ENCODE measurements at regions not wholly inside any gene's neighbourhood (a gene's known extent, or its start where the extent isn't known, plus 50 kb on each side); places are given as distances from the start of the nearest gene placed in this dataset.
A peak's percentile ranks its signal among the peaks of the same experiment; 100 is the strongest.
"Not testable (repeated sequence)": the region's sequence is repeated elsewhere in the genome, so short reads cannot be mapped to it uniquely, and the experiment has no call there.

DNA sequence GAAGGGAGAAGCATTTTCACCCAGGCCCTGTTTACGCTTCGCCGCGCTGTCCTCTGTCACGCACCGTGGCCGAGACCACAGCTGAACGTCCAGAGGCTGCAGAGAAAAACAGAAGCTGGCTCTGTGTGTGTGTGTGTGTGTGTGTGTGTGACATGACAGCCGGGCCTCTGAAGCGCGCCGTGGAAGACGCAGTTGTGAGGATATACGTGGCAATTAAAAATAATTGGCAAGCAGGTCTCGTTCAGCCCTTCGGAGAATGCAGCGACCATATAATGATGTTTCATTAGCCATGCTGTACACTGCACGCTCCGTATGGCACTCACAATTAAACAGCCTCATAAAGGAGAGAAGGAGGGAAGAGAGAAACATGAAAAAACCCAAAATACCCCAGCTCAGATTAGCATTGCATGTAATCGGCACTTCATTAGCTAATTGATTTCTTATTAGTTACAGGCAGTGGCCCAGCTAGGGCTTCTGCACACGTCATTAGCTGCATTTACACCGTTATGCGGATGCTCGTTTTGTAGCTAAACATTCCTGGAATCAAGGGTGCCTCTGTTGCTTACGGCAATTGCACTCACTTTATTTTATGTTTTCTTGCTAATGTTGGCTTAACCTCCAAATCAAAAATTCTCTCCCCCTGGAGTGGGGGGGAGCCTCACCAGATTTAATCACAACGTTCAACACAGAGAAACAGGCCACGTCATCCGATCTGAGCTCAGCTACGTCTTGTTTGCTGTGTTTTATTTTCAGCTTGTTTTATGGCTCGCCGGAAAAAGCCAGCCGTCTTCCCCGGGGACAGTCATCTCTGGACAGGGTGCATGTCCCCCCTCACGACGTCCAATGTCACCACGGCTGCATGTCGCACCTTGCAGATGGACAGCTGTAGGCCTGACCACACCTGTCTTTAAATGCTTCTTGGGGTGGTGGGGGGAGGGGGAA, 74.6 kb upstream of the SHOX start:
- H3K4me3 ChIP-seq (ENCODE audit: low read depth, low read length) = no peak overlapping the region
- DNase-seq (ENCODE audit: low read depth) = no peak
- TF ChIP-seq, protein P1, sequence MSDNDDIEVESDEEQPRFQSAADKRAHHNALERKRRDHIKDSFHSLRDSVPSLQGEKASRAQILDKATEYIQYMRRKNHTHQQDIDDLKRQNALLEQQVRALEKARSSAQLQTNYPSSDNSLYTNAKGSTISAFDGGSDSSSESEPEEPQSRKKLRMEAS (IDR thresholded peaks at IDR 0.05; ENCODE audit: low read depth, low read length) = no peak
- TF ChIP-seq POLR2A (IDR thresholded peaks at IDR 0.05; ENCODE audit: extremely low read depth, insufficient read length) = no peak
- TF ChIP-seq, protein P2, sequence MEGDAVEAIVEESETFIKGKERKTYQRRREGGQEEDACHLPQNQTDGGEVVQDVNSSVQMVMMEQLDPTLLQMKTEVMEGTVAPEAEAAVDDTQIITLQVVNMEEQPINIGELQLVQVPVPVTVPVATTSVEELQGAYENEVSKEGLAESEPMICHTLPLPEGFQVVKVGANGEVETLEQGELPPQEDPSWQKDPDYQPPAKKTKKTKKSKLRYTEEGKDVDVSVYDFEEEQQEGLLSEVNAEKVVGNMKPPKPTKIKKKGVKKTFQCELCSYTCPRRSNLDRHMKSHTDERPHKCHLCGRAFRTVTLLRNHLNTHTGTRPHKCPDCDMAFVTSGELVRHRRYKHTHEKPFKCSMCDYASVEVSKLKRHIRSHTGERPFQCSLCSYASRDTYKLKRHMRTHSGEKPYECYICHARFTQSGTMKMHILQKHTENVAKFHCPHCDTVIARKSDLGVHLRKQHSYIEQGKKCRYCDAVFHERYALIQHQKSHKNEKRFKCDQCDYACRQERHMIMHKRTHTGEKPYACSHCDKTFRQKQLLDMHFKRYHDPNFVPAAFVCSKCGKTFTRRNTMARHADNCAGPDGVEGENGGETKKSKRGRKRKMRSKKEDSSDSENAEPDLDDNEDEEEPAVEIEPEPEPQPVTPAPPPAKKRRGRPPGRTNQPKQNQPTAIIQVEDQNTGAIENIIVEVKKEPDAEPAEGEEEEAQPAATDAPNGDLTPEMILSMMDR (IDR thresholded peaks at IDR 0.05; ENCODE audit: low read depth, low read length) = no peak
- TF ChIP-seq MYC (IDR thresholded peaks at IDR 0.05; ENCODE audit: low read depth, low read length) = no peak

DNA sequence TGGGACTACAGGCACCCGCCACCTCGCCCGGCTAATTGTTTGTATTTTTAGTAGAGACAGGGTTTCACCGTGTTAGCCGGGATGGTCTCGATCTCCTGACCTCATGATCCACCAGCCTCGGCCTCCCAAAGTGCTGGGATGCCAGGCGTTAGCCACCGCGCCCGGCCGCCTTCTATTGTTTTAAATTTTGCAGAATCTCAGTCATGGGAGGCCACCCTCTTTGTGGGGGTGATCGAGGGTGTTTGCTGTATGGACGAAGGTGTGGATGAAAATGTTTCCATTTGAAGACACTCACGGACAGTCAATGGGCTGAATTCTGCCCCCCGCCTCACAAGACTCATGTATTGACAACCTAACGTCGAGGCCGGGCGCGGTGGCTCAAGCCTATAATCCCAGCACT, 73.0 kb upstream of the SHOX start:
- H3K4me3 ChIP-seq (ENCODE audit: low read depth, low read length); DNase-seq (ENCODE audit: low read depth): not testable (repeated sequence)

DNA sequence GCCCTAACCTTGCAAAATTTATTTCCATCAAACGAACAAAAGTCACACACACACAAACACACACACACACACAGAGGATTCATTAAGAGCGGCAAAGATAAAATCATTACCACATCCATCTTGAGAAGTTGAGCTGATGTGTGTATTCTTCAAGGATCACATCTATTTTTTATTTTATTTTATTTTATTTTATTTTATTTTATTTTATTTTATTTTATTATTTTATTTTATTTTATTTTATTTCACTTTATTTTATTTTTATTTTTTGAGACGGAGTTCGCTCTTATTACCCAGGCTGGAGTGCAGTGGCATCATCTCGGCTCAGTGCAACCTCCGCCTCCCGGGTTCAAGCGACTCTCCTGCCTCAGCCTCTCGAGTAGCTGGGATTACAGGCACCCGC, 71.3 kb upstream of the SHOX start:
- not testable (repeated sequence) for DNase-seq (ENCODE audit: low read depth); H3K4me3 ChIP-seq (ENCODE audit: low read depth, low read length)

DNA sequence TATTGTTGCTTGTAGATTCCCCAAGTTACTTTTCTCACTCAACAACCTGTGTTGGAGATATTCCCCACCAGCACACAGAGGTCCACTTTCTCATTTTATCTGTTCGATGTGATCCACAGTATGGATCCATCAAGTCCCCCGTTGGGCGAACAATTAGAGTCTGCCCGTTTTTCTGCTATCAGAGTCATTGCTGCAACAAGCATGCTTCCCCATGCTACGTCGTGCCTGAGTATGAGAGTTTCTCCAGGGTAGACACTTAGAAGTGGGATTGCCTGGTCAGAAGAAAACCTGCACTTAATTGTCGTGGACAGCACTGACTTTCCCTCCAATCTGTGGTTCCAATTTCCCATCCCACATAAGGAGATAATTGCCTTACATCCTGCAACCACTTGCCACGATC, 62.7 kb upstream of the SHOX start:
- no peak for DNase-seq (ENCODE audit: low read depth)
- H3K4me3 ChIP-seq (ENCODE audit: low read depth, low read length) = no peak overlapping the region
- TF ChIP-seq POLR2A (IDR thresholded peaks at IDR 0.05; ENCODE audit: extremely low read depth, insufficient read length) (no peak), MYC (IDR thresholded peaks at IDR 0.05; ENCODE audit: low read depth, low read length) (no peak)
- TF ChIP-seq, protein P1 (IDR thresholded peaks at IDR 0.05; ENCODE audit: low read depth, low read length) = no peak
- TF ChIP-seq, protein P2 (IDR thresholded peaks at IDR 0.05; ENCODE audit: low read depth, low read length) = no peak

DNA sequence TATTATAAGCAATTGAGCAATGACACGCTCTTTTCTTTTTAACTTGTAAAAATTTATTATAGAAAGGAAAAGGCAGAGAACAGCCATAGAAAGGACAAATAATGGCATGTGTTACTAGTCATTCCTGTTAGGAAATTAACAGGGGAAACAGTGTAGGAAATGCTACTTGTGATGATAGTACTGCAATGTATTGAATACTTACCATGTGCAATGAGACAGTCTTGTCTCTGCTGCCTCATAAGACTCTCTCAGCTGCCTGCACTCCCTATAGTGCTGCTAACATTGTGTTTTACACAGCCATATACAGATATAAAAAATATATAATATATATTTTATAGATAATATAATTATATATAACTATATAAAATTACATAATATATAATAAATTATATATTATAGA, 62.3 kb upstream of the SHOX start:
- H3K4me3 ChIP-seq (ENCODE audit: low read depth, low read length) = no peak overlapping the region
- TF ChIP-seq MYC (IDR thresholded peaks at IDR 0.05; ENCODE audit: low read depth, low read length) = no peak
- no peak for TF ChIP-seq POLR2A (IDR thresholded peaks at IDR 0.05; ENCODE audit: extremely low read depth, insufficient read length)
- TF ChIP-seq, protein P1 (IDR thresholded peaks at IDR 0.05; ENCODE audit: low read depth, low read length) = no peak
- TF ChIP-seq, protein P2 (IDR thresholded peaks at IDR 0.05; ENCODE audit: low read depth, low read length) = no peak
- DNase-seq (ENCODE audit: low read depth) = no peak

DNA sequence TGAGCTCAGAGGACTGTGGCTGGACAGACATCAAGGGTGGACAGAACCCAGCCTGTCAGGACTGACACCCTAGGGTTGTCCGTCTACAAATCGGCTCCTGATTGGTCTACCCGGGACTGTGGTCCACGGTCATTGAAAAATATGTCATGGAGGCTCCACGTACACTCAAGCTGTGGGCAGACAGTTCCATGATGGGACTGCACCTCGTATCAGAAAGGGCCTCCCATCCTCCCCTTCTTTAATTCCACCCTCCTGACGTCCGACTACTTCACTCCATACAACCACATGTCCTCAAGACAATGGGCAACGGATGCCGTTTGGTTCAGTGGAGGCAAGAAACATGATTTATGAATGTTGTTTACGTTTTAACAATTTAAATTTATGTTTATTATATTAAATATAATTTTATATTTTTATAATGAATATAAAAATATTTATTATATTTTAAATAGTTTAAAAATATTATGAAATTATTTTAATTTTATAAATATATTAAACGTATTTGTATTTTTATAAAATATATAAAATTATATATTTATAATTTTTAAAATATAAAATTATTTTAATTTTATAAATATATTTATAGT, 58.0 kb upstream of the SHOX start:
- TF ChIP-seq MYC (IDR thresholded peaks at IDR 0.05; ENCODE audit: low read depth, low read length) (no peak), POLR2A (IDR thresholded peaks at IDR 0.05; ENCODE audit: extremely low read depth, insufficient read length) (no peak)
- TF ChIP-seq, protein P1 (IDR thresholded peaks at IDR 0.05; ENCODE audit: low read depth, low read length) = no peak
- TF ChIP-seq, protein P2 (IDR thresholded peaks at IDR 0.05; ENCODE audit: low read depth, low read length) = no peak
- peak; percentile 22 for DNase-seq (ENCODE audit: low read depth)
- H3K4me3 ChIP-seq (ENCODE audit: low read depth, low read length) = no peak overlapping the region
